Caki2 (cell line): ENCODE measurements at regions not wholly inside any gene's neighbourhood (a gene's known extent, or its start where the extent isn't known, plus 50 kb on each side); places are given as distances from the start of the nearest gene placed in this dataset.
"Not testable (repeated sequence)": the region's sequence is repeated elsewhere in the genome, so short reads cannot be mapped to it uniquely, and the experiment has no call there.

Experiments used
- DNase-seq: peaks from one replicate; pipeline ENCODE4 v3.0.0-alpha.2; 2015; ENCODE audit warnings: low read depth
- in situ Hi-C: cut with HindIII; loops from 2 replicates; pipeline ENCODE4 v1.10.0; 2016; ENCODE audit warnings: low sequenced_read_pairs, low pct_unique_long_range_greater_than_20kb, mixed read lengths

- DNase-seq: no peak
- in situ Hi-C loops: no loop called here
These were observed 254.4 kb upstream of the SFSWAP start for GRCh38 chr12:131456301-131457027.

DNA sequence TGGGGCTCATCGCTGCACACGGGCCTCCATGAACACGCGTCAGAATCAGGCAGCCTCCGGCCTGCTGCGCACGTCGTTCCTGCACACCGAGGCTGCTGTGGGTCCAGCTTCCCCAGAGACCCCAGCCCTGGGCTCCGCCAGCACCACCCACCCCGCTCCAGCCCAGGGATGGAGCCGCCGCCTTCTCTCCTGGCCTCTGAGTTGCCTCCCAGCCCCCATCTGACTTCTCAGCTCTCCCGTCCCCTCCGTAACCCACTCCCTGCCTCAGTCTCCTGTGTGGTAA, 253.9 kb upstream of the SFSWAP start:
- in situ Hi-C loops: no loop called here
- no peak for DNase-seq

- DNase-seq: no peak
- in situ Hi-C loops: no loop called here
These were observed 253.4 kb upstream of the SFSWAP start for GRCh38 chr12:131457331-131458047.

DNA sequence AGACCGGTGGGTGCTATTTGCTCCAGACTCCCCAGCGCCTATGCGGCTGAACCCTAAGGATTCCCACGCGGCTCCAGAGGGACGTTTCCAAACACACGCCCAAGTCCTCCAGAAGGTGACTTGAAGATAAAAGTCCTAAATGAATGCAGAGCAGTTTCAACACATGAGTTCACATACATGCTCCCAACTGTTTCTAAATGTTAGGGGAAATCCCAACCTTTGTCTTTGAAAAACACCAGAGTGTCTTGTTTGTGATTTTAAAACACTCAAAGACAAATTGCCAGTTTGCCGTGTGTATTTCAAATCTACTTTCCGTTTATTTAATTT, 252.9 kb upstream of the SFSWAP start:
- no peak for DNase-seq
- in situ Hi-C loops: no loop called here

DNA sequence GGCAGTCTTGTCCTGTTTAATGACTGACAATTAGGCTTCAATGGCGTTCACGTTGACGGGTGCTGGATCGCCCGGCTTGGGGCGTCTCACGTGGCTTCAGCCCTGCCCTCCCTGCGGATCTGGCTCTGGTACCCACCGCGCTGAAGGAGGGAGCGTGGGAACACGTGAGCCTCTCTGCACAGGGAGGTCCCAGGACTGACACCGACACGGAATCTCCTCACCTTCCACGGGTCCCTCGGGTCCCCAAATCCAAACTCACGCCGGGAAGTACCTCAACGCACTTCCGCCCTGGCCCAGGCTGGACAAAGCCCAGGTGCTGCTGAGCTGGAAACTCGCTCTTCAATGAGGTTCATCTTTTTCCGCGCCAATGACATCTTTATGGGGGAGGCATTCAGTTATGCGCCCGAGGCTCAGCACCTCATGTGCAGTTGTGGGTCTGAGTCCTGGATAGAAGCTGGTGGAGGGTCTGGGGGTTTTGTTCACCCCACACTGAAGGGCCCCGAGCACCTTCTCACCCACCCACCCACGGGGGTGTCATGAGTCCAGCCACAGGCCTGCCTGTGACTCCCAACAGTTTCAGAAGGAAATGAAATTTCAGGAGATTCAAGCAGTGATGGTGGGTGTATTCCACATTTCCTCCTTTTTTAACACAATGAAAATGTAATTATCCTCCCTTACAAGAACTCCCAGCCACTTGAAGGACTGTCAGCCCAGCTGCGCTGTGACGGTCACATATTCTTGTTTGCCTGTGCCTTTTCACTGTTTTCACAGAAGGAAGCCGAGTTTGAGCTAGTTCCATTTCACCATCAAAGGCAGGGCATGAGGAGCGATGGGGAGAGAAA, 251.7 kb upstream of the SFSWAP start:
- DNase-seq: no peak
- in situ Hi-C loops: no loop called here

- DNase-seq: no peak
- in situ Hi-C loops: no loop called here
These were observed 251.0 kb upstream of the SFSWAP start for GRCh38 chr12:131459773-131460365.

DNA sequence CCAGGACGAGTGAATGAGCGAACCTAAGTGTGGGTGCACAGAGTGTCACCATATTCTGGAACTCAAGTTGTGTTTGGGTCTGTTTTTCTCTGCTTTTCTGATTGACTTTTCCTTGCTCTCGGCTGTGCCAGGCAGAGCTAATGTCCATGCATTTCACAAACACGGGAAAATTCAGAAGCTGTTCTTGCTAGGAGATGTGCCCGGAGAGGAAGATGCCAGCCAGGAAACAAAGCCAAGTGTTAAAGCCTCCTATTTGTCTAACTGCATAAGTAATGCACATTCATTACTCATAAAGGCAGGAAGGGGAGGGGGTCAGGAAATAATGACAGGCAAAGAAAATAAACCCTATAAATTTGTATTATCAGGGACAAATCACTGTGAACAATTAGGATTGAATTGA, 250.4 kb upstream of the SFSWAP start:
- no peak for DNase-seq
- in situ Hi-C loops: no loop called here

DNA sequence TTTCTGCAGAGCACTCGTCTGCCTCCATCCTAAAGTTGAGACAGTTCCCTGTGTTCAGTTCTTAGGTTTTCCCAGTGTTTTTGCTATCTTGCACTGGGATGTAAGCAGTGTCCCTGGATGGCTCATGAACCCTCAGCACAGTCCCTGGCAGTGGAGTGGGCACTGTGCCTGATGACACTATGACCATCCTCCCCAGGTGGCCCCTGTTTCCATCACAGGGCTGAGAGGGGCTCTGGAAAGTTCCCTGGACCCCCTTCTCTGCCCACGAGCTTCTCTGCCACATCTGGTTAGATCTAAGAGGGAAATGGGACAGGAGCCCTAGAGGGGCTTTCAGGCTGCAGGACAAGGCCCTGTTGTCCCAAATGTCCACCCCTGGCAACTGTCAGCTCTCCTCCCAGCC, 249.8 kb upstream of the SFSWAP start:
- in situ Hi-C loops: no loop called here
- DNase-seq: no peak

DNA sequence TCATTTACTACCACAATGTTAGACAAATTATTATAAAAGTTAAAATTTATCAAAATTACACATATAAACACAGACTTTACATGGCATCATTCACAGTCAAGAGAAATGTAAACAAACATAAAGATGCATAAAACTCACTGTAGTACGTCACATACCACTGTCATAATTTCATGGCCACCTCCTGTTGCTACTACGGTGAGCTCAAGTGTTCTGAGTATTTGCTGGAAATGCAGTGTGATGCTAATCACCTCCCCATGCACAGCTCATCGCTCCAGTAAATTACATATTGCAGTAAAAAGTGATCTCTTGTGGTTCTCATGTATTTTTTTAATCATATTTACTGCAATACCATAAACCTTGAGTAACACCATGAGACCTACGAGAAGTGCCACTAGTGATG, 247.7 kb upstream of the SFSWAP start:
- in situ Hi-C loops: no loop called here
- no peak for DNase-seq

DNA sequence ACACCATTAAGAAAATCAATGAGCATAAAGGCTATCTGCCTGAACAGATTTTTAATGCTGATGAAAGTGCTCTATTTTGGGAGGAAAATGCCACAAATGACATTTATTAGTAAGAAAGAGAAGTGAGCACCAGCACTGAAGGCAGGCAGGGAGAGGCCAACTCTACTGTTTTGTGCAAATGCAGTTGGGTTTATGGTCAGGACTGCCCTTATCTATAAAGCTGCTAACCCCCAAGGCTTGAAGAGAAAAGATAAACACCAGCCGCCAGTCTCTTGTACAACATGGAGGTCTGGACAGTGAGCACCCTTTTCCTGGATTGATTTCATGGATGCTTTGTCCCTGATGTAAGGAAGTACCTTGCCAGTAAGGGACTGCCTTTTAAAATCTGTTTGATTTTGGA, 246.8 kb upstream of the SFSWAP start:
- no peak for DNase-seq
- in situ Hi-C loops: no loop called here

DNA sequence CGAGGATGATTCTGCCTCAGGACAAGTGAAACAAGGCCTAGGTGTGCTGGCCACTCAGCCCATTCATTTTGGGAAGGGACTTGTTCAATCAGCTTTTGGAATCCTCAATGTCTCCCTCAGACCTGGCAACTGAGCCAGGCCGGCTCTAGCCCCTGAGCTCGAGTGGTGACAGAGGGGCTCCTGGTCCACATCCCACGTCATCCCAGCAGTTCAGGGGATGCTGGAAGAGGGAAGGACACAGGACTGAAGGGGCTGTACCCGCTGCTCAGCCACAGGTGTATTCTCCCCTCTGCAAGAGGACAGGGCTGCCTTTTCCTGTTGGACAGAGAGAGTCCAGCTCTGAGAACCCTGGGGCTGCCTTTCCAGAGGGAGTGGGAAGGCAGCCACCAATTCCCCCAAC, 244.6 kb upstream of the SFSWAP start:
- in situ Hi-C loops: no loop called here
- no peak for DNase-seq

DNA sequence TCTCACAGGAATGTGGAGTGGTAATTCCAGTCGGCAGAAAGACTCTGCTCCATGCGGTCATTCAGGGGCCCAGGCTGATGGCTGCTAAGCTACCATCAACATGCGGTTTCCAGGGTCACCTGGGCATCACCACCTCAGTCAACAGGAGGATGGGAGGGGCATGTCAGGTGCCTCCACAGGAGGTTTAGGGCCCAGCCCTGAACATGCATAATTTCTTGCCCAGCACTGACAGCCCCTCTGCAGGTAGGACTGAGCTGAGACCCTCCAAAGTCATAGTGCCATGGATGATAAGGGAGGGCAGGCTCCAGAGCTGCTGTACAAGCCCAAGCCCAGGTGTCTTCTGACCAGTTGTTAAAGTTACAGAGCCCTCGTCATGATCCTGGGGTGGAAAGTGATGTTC, 244.0 kb upstream of the SFSWAP start:
- DNase-seq: no peak
- in situ Hi-C loops: no loop called here

DNA sequence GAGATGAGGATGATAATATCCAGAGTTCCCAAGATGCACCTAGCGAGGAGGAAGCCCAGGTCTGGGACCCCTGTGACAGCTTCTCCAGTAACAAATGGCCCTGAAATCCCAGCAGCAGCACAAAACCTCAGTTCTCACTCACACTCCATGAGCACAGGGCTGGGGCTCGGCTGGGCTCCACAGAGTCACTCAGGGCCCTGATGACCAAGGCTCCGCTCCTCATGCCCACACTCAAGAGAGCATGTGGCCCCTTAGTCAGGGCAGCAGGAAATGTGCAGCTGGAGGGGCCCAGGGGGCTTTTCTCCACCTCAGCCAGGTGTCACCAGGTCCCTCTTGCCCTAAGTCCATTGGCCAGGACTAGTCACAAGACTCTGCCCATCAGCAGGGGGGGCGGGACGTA, 242.7 kb upstream of the SFSWAP start:
- in situ Hi-C loops: no loop called here
- no peak for DNase-seq

- in situ Hi-C loops, DNase-seq: not testable (repeated sequence)
These were observed 240.9 kb upstream of the SFSWAP start for GRCh38 chr12:131469945-131470344.

- in situ Hi-C loops: no loop called here
- DNase-seq: no peak
These were observed 239.5 kb upstream of the SFSWAP start for GRCh38 chr12:131471271-131471905.

DNA sequence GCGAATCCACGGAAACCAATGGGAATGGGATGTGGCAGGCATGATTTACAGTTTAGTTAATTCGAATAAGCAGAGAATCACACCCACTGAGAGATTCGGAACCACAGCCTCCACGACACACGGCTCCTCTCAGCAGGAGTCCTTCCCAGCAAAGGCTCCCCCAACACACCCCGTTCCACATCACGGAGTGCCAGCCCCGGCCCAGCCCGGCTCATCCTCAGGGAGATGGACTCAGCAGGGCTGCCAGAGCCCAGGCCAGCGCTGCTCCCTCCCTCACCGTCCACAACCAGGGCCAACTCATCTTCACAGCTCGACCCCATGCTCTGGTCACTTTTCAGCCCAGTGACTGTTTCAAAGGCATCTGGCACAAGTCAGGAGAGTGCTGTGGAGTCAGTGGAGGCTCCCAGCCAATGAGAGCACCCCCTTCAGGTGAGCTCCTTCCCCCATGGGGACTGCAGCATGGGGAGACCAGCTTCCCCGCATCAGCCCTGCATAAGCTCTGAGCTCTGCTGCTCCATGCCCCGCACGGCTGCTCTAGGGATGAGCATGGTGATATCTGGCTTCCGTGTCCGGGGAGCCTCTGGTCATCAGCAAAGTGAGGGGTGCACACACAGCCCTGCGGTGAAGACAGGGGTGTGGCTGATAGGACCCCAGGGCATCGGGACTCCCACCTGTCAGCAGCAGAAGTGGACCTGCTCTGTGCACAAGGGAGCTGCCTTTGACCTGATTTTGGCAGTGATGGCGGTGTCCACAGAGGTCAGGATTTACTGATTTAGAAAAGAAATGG, 238.8 kb upstream of the SFSWAP start:
- in situ Hi-C loops: no loop called here
- no peak for DNase-seq

- in situ Hi-C loops: no loop called here
- no peak for DNase-seq
These were observed 237.6 kb upstream of the SFSWAP start for GRCh38 chr12:131473261-131473660.
